Effector CD4-positive, alpha-beta T cell (primary cell): ENCODE measurements at regions not wholly inside any gene's neighbourhood (a gene's known extent, or its start where the extent isn't known, plus 50 kb on each side); places are given as distances from the start of the nearest gene placed in this dataset.
"Not testable (repeated sequence)": the region's sequence is repeated elsewhere in the genome, so short reads cannot be mapped to it uniquely, and the experiment has no call there.

Experiments
- DNase-seq: peaks from one replicate; pipeline ENCODE4 v3.0.0-alpha.2; 2020

DNA sequence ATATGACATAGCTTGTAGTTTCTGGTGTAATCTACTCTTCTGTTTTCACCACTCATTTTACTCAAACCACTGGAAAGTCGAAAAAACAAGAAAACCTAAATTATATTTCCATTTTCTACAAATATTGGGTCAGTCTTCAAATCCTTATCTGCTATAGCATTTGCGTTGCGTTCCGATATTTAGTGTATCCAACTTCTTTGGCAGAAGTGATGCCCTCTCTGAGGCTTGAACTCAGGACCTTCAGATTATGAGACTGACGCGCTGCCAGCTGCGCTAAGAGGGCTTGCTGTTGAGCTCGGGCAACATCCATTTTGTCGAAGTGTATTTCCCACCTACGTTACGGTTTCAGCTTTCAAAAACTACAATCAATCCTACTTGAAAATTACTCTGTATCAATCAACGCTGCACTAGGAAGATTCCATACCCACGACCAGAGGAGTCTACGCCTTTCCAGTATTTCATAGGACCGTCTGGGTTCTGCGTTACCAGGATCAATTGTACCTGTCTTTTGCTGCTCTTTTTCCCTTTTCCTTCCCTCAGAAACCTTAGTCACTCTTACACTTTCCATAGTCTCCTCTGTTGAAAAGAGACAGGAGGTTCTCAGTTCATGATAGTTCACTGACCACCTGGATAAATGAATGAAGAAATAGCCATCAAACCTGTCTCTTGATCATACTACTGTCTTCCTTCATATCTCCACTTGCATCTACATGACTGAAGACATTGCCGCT is 140.5 kb upstream of the ZNF322 start:
- DNase-seq: not testable (repeated sequence)

GRCh38 chr6:26803762-26804161 is 144.2 kb upstream of the ZNF322 start:
- DNase-seq: not testable (repeated sequence)

DNA sequence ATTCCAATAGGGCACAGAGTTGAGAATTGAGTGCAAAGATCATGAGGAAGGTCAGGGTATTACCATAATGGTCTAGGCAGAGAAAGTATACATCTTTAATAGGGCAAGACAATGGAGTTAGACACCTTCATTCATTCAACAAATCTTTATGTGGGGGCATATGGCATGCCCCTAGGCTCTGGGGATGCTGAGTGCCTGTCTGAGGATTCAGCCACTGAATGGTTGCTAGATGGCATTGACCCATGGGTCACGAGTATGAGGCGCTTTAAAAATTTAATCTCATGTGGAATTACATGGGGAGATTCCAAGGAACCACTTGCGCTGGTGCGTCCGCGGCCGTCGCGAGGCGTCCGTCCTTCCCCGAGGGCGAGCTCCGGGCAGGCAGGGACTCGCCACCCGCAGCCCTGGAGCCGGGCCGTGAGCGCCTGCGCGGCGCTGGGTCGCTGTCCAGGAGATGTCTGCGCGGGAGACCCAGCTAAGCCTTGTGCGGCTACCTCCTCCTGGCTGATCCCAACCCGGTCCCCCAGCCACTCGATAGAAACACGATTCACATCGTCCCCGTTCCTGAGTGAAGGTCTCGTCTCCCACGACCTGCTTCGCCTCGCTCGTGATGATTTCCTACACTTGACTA is 152.1 kb upstream of the ZNF322 start:
- not testable (repeated sequence) for DNase-seq

- DNase-seq: not testable (repeated sequence)
Measured at GRCh38 chr6:26818640-26819225, 159.2 kb upstream of the ZNF322 start.

GRCh38 chr6:26827965-26828364 is 168.4 kb upstream of the ZNF322 start:
- DNase-seq: not testable (repeated sequence)

- not testable (repeated sequence) for DNase-seq
Measured at GRCh38 chr6:26829480-26829879, 169.9 kb upstream of the ZNF322 start.

GRCh38 chr6:26830992-26831391 is 171.4 kb upstream of the ZNF322 start:
- DNase-seq: not testable (repeated sequence)

DNA sequence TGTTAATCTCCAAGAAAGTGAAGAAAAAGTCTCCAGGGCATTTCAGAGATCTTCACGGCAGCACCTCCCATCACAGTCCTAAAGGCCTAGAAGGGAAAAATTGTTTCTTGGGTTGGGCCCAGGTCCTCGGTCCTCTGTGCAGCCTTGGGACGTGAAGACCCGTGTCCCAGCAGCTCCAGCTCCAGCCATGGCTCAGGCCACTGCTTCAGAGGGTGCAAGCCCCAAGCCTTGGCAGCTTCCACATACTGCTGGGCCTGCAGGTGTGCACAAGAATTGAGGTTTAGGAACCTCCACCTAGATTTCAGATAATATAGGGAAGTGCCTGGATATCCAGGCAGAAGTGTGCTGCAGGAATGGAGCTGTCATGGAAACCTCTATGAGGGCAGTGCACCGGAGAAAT is 176.2 kb upstream of the ZNF322 start:
- DNase-seq: not testable (repeated sequence)

GRCh38 chr6:26836657-26837056 is 177.1 kb upstream of the ZNF322 start:
- not testable (repeated sequence) for DNase-seq

GRCh38 chr6:26844823-26845222 is 185.3 kb upstream of the ZNF322 start:
- not testable (repeated sequence) for DNase-seq

DNA sequence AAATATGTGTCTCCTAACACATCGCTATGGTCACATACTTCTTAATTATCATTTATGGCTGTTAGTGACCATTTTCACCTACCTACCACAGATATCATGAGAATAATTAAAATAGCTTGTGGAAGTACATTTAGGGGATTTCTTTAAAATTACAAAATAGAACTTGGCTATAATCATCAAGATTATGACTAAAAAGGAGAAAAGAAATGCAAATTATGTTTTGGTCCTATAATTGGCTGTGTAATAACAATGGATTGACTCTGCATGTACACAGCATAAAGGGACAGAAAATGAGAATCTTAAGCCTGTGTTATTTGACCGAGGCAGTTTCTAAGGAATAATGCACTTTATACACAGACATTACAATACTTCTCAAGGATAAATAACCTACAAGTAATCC is 197.7 kb upstream of the ZNF322 start:
- DNase-seq: not testable (repeated sequence)

GRCh38 chr6:26859067-26859770 is 199.7 kb upstream of the ZNF322 start:
- DNase-seq: not testable (repeated sequence)

- not testable (repeated sequence) for DNase-seq
Measured at GRCh38 chr6:26859771-26860163, 200.2 kb upstream of the ZNF322 start.

DNA sequence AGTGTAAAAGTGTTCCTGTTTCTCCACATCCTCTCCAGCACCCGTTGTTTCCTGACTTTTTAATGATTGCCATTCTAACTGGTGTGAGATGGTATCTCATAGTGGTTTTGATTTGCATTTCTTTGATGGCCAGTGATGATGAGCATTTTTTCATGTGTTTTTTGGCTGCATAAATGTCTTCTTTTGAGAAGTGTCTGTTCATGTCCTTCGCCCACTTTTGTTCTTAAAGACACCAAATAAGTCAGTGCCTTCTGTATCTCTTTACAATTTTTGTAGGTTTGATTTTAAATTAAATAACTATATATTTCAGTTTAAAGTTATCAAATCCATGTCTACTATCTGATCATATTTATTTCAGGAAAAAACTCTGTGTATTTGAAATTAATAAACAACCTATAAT is 202.4 kb upstream of the ZNF322 start:
- DNase-seq: not testable (repeated sequence)

DNA sequence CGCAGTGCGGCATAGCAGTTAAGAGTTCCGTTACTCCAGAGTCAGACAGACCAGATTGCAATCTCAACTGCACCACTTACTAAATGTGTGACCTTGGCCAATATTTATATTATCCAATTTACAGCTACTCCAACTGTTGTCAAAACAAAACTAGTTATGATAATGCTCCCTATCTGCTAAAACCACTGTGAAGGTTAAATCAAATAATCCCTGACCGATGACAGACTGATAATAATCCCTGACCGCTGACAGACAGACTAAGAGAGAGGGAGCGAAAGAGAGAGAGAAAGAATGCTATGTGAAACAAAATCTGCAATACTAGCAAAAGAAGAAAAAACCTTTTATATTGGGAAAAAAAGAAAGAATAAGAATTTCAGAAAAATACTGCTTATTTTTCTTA is 204.1 kb upstream of the ZNF322 start:
- not testable (repeated sequence) for DNase-seq

- not testable (repeated sequence) for DNase-seq
Measured at GRCh38 chr6:26898785-26899184, 239.2 kb upstream of the ZNF322 start.

- not testable (repeated sequence) for DNase-seq
Measured at GRCh38 chr6:26924206-26924605, 264.7 kb upstream of the ZNF322 start.

- DNase-seq: not testable (repeated sequence)
Measured at GRCh38 chr6:26928190-26928589, 268.6 kb upstream of the ZNF322 start.

- not testable (repeated sequence) for DNase-seq
Measured at GRCh38 chr6:26937258-26937657, 277.7 kb upstream of the ZNF322 start.

DNA sequence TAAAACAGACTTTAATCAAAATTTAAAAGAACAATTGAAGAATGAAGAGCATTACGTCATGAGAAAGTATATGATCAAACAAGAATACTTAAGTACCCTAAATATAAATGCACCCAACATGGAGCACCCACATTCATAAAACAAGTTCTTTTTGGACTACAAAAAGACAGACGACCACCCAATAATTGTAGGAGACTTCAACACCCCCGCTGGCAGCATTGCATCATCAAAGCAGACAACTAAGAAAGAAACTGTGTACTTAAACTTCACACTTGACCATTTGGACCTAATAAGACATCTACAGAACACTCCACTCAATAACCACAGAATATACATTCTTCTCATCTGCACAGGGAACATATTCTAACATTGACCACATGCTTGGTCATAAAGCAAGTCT is 291.7 kb upstream of the ZNF322 start:
- DNase-seq: not testable (repeated sequence)

- peak; percentile 34 for DNase-seq
Measured at GRCh38 chr6:26956078-26956600, 291.4 kb upstream of the PRSS16 start.

DNA sequence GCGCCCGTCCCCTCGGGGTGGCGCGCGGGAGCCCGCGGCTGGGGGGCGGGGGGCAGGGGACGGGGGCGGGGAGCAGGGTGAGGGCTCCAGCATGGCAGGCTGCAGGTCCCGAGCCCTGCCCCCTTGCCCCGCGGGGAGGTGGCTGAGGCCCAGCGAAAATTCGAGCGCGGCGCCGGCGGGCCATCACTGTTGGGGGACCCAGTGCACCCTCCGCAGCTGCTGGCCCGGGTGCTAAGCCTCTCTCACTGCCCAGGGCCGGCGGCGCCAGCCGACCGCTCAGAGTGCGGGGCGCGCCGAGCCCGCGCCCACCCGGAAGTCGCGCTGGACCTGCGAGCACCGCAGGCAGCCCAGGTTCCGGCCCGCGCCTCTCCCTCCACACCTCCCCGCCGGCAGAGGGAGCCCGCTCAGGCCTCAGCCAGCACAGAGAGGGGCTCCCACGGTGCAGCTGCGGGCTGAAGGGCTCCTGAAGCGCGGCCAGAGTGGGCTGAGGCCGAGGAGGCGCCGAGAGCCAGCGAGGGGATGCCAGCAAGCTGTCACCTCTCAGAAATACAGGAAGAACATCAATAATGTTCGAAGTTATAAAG is 290.8 kb upstream of the PRSS16 start:
- peak; percentile 63 for DNase-seq
